Caco-2 (cell line): ENCODE measurements at regions not wholly inside any gene's neighbourhood (a gene's known extent, or its start where the extent isn't known, plus 50 kb on each side); places are given as distances from the start of the nearest gene placed in this dataset.

ENCODE experiments used
- BruUV-seq: library from RNA; stranded (reverse); fragments of 400-500 nt; replicated peaks from 2 replicates; lab custom pipeline; 2021; lab: Mats Ljungman, UMichigan
- CTCF ChIA-PET: fragments of 300-600 bp; sonication (Branson Sonifier 250); formaldehyde crosslinking; loops from one replicate; lab custom pipeline; 2022; ENCODE audit warnings: antibody characterized with exemption; lab: Charles Lee
- POLR2A ChIA-PET: fragments of 300-600 bp; sonication (Branson Sonifier 250); formaldehyde crosslinking; loops from one replicate; lab custom pipeline; 2022; ENCODE audit warnings: antibody characterized with exemption; lab: Charles Lee
- DNase-seq, 2 experiments: peaks; one replicate each; pipeline versions ENCODE4 v3.0.0 to v3.0.0-alpha.2; 2020 to 2022
- H3K27me3 ChIP-seq: replicated peaks from 2 replicates; pipeline ENCODE4 v1.6.0; 2011; ENCODE audit warnings: low read length; ENCODE audit not compliant: control insufficient read depth, insufficient read depth
- H3K36me3 ChIP-seq: 2 replicates; pipeline ENCODE4 v1.5.1; 2011; ENCODE audit warnings: low read length; ENCODE audit not compliant: control insufficient read depth, insufficient read depth
- H3K4me1 ChIP-seq: fragments of 250-450 bp; sonication (Bioruptor Pico); 2 replicates; pipeline ENCODE4 v1.5.1; 2020; ENCODE audit warnings: mild to moderate bottlenecking
- H3K4me3 ChIP-seq: 2 replicates; pipeline ENCODE4 v1.5.1; 2011; ENCODE audit warnings: low read depth, mild to moderate bottlenecking, control low read depth, low read length
- H3K9me3 ChIP-seq: fragments of 250-450 bp; sonication (Bioruptor Pico); 2 replicates; pipeline ENCODE4 v1.5.1; 2020; ENCODE audit warnings: mild to moderate bottlenecking, moderate library complexity
- H3K27ac Mint-ChIP-seq: one replicate; pipeline ENCODE4 v1.8.0; 2022; ENCODE audit warnings: mixed read lengths; ENCODE audit not compliant: unreplicated experiment
- H3K27me3 Mint-ChIP-seq: one replicate; pipeline ENCODE4 v1.8.0; 2022; ENCODE audit warnings: mixed read lengths; ENCODE audit not compliant: insufficient read depth, unreplicated experiment
- H3K36me3 Mint-ChIP-seq: one replicate; pipeline ENCODE4 v1.8.0; 2022; ENCODE audit warnings: mild to moderate bottlenecking, mixed read lengths; ENCODE audit not compliant: insufficient read depth, unreplicated experiment
- H3K4me1 Mint-ChIP-seq: one replicate; pipeline ENCODE4 v1.8.0; 2022; ENCODE audit warnings: low read depth, mixed read lengths; ENCODE audit not compliant: unreplicated experiment
- H3K4me3 Mint-ChIP-seq: one replicate; pipeline ENCODE4 v1.8.0; 2022; ENCODE audit warnings: mild to moderate bottlenecking, moderate library complexity, mixed read lengths; ENCODE audit not compliant: unreplicated experiment
- H3K9me3 Mint-ChIP-seq: one replicate; pipeline ENCODE4 v1.8.0; 2022; ENCODE audit warnings: mixed read lengths; ENCODE audit not compliant: unreplicated experiment
- intact Hi-C: fragments of 100-400 bp; cut with micrococcal nuclease; formaldehyde crosslinking; loops from one replicate; pipeline ENCODE4 v1.10.0; 2022; ENCODE audit not compliant: unreplicated experiment
- TF ChIP-seq, protein P1 (sequence below), 2 experiments: fragments of 200-600 bp in 1 of 2; IDR thresholded peaks; 1 replicate in 1 of 2; 2 replicates in 1 of 2; pipeline versions ENCODE4 v1.5.1 to v1.8.0; 2011 to 2022; ENCODE audit warnings: antibody characterized with exemption in 1 of 2, control low read depth in 1 of 2, inconsistent platforms in 1 of 2, low read depth in 1 of 2, low read length in 1 of 2, mild to moderate bottlenecking in 1 of 2, moderate library complexity in 1 of 2; ENCODE audit not compliant: insufficient read depth in 1 of 2, severe bottlenecking in 1 of 2, unreplicated experiment in 1 of 2

DNA sequence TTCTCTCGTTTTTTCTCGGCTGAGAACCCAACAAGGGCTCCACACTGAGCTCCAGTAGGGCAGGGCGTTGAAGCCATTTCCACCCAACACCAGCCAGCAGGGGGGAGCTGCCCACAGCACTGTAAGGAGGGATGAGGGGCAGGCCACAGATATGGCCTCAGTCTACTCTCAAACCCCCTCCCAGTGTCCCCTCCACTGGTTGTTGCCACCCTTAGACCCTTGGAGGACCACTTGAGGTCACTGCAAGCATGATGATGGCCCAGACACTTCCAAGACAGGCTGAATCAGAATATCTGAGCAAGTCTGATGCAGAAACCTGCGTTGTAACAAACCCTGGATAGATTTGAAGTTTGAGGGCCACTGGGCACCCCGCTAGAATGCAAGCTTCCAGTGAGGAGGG lies 217.0 kb upstream of the CST7 start:
- Histone ChIP-seq H3K27me3 (no peaks in the 10 kb centered on the region), H3K4me1 (no peaks in the 10 kb centered on the region), H3K9me3 (no peaks in the 10 kb centered on the region), H3K4me3 (no peak overlapping the region), H3K36me3 (no peaks in the 10 kb centered on the region)
- H3K9me3 Mint-ChIP-seq: no peaks in the 10 kb centered on the region
- H3K27me3 Mint-ChIP-seq: no peaks in the 10 kb centered on the region
- no TSS peak for BruUV-seq
- H3K36me3 Mint-ChIP-seq: no peaks in the 10 kb centered on the region
- H3K4me3 Mint-ChIP-seq: no peak overlapping the region
- TF ChIP-seq, protein P1, sequence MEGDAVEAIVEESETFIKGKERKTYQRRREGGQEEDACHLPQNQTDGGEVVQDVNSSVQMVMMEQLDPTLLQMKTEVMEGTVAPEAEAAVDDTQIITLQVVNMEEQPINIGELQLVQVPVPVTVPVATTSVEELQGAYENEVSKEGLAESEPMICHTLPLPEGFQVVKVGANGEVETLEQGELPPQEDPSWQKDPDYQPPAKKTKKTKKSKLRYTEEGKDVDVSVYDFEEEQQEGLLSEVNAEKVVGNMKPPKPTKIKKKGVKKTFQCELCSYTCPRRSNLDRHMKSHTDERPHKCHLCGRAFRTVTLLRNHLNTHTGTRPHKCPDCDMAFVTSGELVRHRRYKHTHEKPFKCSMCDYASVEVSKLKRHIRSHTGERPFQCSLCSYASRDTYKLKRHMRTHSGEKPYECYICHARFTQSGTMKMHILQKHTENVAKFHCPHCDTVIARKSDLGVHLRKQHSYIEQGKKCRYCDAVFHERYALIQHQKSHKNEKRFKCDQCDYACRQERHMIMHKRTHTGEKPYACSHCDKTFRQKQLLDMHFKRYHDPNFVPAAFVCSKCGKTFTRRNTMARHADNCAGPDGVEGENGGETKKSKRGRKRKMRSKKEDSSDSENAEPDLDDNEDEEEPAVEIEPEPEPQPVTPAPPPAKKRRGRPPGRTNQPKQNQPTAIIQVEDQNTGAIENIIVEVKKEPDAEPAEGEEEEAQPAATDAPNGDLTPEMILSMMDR (IDR thresholded peaks at IDR 0.05; ENCODE audit: insufficient read depth in 1 of 2, low read depth in 1 of 2, low read length in 1 of 2, severe bottlenecking in 1 of 2, unreplicated experiment in 1 of 2): no peak
- POLR2A ChIA-PET: no interaction called here
- H3K4me1 Mint-ChIP-seq: no peaks in the 10 kb centered on the region
- CTCF ChIA-PET: no interaction called here
- H3K27ac Mint-ChIP-seq: no peak overlapping the region
- DNase-seq: no peak
- intact Hi-C loops: no loop called here

DNA sequence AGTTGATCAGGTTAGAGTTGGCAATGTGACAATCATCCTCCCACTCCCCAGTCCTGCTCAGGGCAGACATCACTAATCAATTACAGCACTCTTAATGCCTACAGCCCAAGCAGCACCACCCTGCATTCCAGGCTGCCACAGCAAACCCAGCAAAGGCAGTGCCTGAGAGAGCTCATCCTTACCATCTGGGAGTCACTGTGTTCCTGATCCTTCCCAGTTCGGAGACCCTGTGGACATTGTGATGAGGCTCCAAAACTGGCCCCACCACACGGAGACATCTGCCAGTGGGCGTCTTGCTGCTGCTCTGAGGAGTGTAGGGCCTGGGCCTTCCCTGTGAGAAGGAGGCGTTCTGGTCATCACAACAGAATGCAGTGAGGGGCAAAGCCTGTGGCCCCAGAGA lies 216.5 kb upstream of the CST7 start:
- no peaks in the 10 kb centered on the region for H3K36me3 Mint-ChIP-seq
- no peaks in the 10 kb centered on the region for H3K4me1 Mint-ChIP-seq
- no peaks in the 10 kb centered on the region for H3K9me3 ChIP-seq
- H3K4me1 ChIP-seq: no peaks in the 10 kb centered on the region
- intact Hi-C loops: no loop called here
- CTCF ChIA-PET: no interaction called here
- DNase-seq: no peak
- TF ChIP-seq, protein P1 (IDR thresholded peaks at IDR 0.05; ENCODE audit: insufficient read depth in 1 of 2, low read depth in 1 of 2, low read length in 1 of 2, severe bottlenecking in 1 of 2, unreplicated experiment in 1 of 2): no peak
- no peaks in the 10 kb centered on the region for H3K9me3 Mint-ChIP-seq
- no peak overlapping the region for H3K4me3 Mint-ChIP-seq
- H3K4me3 ChIP-seq: no peak overlapping the region
- no peak overlapping the region for H3K27ac Mint-ChIP-seq
- BruUV-seq: no TSS peak
- no peaks in the 10 kb centered on the region for H3K36me3 ChIP-seq
- POLR2A ChIA-PET: no interaction called here
- no peaks in the 10 kb centered on the region for H3K27me3 ChIP-seq
- H3K27me3 Mint-ChIP-seq: no peaks in the 10 kb centered on the region

DNA sequence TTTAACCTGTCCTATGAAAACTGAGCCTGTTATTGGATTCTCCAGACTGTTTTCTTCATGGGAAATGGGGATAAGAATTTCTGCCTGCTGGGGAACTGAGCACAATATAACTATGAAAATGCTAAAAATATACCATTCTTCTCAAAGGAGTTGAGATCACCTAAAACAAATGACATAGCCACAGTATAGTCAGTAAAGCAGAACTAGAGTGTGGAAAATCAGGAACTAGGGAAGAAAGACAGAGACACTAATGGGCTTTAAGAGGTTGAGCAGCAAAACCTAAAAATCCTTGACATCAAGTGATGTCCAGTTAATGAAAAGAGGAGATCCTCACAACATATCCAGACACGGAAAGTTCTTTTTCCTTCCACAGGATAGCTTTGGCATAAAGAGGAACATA lies 215.7 kb upstream of the CST7 start:
- no peaks in the 10 kb centered on the region for H3K36me3 ChIP-seq
- no peaks in the 10 kb centered on the region for H3K9me3 Mint-ChIP-seq
- H3K27me3 ChIP-seq: no peaks in the 10 kb centered on the region
- H3K4me1 Mint-ChIP-seq: no peaks in the 10 kb centered on the region
- TF ChIP-seq, protein P1 (IDR thresholded peaks at IDR 0.05; ENCODE audit: insufficient read depth in 1 of 2, low read depth in 1 of 2, low read length in 1 of 2, severe bottlenecking in 1 of 2, unreplicated experiment in 1 of 2): no peak
- no peak for DNase-seq
- no peaks in the 10 kb centered on the region for H3K36me3 Mint-ChIP-seq
- H3K4me1 ChIP-seq: no peaks in the 10 kb centered on the region
- no peak overlapping the region for H3K4me3 ChIP-seq
- no TSS peak for BruUV-seq
- ChIA-PET CTCF (no interaction called here), POLR2A (no interaction called here)
- no peak overlapping the region for H3K27ac Mint-ChIP-seq
- intact Hi-C loops: no loop called here
- H3K27me3 Mint-ChIP-seq: no peaks in the 10 kb centered on the region
- no peak overlapping the region for H3K4me3 Mint-ChIP-seq
- H3K9me3 ChIP-seq: no peaks in the 10 kb centered on the region
